ENCODE measurements at regions not wholly inside any gene's neighbourhood (a gene's known extent, or its start where the extent isn't known, plus 50 kb on each side); places are given as distances from the start of the nearest gene placed in this dataset.

DNA sequence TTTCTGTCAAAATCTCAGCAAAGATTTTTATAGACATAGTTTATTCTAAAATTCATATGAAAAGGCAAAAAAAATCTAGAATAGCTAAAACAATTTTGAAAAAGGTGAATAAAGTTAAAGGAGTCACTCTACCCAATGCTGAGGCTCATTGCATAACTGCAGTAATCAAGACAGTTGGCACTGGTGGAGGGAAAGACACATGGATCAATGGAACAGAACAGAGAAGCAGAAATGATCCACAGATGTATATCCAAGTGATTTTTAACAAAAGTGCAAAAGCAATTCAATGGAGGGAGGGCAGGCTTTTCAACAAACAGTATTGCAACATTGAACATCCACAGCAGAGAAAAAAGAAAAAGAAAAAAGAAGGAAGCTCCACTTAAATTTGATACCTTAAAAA lies 162.8 kb downstream of the RBM43 start:
- in situ Hi-C loops (cut with HindIII; ENCODE audit: low pct_unique_long_range_greater_than_20kb, low sequenced_read_pairs) = no loop called here
- DNase-seq (ENCODE audit: low read depth) = no peak

DNA sequence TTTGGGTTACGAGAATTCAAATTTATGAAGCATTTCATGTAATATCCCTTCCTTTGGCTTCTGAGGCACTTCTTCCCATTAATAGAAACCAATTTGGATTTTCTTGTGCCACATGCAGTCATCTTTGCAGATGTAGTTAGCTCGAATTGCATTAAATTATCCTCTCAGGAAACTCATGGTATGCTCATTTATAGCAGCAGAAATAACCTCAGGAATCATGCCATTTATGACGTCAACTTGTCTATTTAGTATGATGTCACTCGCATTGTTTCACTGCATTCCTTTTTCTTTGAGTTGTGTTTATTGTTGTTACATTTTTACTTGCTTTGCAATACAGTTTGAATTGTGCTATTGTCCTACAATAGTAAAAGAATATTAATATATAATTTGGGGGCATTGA lies 163.8 kb downstream of the RBM43 start:
- in situ Hi-C loops (cut with HindIII; ENCODE audit: low pct_unique_long_range_greater_than_20kb, low sequenced_read_pairs) = no loop called here
- DNase-seq (ENCODE audit: low read depth) = no peak

DNA sequence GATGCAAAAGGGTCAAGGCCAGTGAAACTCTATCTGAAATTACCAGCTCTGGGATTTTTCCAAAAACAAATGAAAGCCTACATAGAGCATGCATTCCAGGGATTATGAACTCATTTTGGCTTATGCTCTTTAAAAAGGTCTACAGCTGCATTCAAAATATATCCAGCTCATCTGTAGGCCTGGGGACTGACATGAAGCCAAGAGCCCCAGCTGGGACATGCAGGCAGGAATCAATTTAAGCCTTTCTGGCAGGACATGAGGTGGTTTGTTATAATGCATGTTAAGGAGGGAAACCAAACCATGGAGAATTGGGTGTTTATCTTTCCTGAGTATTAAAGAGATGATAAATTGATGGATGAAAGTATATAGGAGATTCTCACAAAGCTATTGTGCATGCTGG lies 164.5 kb downstream of the RBM43 start:
- no peak for DNase-seq (ENCODE audit: low read depth)
- in situ Hi-C loops (cut with HindIII; ENCODE audit: low pct_unique_long_range_greater_than_20kb, low sequenced_read_pairs) = no loop called here

DNA sequence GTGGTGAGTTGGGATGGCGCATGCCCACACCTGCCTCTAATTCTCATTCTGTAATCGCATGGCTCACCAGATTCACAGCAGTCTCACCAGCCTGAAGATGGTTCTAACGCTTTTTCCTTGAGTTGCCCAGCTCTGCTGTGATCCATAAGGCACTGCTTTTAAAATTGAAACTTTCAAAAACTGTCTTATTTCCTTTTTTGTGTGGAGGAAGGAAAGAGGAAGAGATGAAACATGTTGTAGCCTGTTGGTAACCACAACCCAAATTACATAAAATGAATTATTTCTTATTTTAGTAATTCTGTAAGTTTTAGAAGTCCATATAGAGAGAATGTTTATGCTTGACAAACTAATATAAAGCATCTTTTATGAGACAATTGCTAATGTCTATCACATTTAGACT lies 165.4 kb downstream of the RBM43 start:
- in situ Hi-C loops (cut with HindIII; ENCODE audit: low pct_unique_long_range_greater_than_20kb, low sequenced_read_pairs) = no loop called here
- no peak for DNase-seq (ENCODE audit: low read depth)

DNA sequence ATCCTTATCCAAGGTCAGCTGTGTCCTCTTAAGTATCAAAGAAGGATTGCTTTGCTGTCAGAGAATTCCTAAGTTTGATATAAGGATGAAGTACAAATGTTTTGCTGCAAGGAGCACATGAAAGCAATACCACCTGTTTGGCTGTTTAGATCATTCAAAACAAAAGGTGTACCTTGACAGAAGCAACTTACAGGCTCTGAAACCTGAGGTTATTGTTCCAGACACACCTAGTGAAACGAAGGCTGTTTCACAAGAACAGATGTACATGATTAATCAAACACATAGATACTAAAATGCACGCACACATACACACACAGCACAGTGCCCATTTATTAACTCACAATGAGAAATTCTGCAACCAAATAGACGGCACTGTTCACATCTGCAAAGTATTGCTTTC lies 166.2 kb downstream of the RBM43 start:
- DNase-seq (ENCODE audit: low read depth) = no peak
- in situ Hi-C loops (cut with HindIII; ENCODE audit: low pct_unique_long_range_greater_than_20kb, low sequenced_read_pairs) = no loop called here

DNA sequence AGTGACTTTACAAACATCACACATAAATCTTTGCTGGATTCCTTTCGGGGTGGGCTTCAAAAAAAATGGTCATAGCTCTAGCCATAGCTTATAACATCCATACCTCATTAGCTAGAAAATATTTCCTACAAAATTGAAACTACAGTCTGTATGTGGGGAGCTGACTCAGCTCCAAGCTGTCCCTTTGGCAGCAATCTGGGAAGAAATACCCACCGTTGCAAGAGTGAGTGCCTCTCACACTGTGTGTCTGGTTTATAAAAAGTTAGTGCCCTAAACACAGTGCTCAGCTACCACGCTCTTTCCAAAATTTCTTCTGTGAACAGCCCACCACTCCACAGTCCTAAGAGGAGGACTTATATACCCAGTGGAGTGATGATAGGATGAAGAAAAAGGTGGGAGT lies 170.1 kb downstream of the RBM43 start:
- no peak for DNase-seq (ENCODE audit: low read depth)
- in situ Hi-C loops (cut with HindIII; ENCODE audit: low pct_unique_long_range_greater_than_20kb, low sequenced_read_pairs) = no loop called here

DNA sequence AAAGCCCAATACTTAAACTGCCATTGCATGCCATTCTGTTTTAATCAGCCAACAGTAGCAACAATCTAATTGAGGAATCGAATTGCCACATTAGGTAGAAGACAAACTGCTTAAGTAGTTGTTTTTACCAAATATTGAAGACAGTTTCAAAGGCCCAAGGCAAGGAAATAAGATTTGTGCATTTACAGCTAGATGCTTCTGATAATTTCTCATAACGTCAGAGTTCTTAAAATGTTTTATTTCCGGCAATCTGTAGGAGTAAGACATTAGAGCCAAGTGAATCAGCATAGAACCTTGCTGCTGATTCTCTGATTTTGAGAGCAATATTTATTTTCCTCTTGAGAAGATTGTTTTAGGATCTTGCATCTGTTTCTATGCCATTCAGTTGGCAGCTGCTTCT lies 174.3 kb downstream of the RBM43 start:
- no peak for DNase-seq (ENCODE audit: low read depth)
- in situ Hi-C loops (cut with HindIII; ENCODE audit: low pct_unique_long_range_greater_than_20kb, low sequenced_read_pairs) = no loop called here

DNA sequence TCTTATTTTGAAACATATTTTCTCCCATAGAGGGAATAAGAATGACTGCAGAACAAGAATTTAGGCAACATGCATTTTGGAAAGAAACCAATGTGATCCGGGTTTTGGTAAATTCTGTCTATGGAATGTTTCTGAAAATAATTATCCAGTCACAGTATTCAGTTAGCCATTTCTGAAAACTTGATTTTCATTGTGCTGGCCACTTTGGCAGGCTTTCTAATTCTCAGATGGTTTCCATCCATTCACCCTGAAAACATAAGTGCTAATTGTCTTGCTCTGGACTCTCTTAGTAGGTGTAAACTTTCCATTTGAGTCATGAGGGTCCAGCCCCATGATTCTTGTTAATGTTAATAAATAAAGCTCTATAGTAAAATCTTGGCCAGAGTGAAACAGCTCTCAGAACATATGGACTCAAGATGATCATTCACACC lies 176.5 kb downstream of the RBM43 start:
- in situ Hi-C loops (cut with HindIII; ENCODE audit: low pct_unique_long_range_greater_than_20kb, low sequenced_read_pairs) = no loop called here
- no peak for DNase-seq (ENCODE audit: low read depth)

DNA sequence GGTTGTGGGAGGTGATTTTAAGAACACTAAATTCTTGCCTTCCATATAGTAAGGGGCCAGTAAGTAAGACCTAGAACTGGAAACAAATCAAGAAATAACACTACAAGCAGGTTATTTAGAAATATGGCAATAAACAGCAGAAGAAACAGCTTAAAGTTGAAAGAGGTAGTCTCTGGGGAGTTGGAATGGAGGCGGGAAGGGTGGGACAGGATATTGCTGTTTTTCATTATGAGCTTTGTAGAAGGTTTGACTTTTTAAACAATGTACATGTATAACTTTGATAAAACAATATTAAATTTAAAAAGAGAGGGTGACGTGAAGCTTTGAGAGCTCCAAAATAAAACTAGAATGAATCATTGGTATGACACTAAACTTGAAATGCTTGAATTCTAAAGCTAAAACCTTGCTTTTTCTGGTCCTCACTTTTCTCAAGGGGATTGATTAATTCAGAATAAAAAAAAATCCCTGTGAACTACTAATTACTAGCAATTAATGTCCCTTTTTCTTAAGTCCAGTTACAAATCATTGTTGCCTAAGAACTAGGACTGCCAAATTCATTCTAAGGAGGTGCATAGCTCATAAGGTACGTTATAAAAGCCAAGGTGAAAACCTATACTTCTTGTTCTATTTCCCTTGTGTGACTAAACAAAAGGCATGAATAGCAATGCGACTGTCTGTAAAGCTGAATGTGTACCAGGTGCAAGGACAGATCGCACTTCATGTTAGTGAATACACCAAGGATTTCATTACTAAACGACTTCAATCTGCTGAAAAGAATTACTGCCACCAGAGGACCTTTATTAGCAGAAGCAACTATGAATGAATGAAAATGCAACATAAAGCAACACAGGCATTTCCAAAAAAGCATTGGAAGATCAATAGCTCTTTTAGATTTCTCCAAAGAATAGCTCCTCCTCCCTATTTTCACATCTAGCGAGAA lies 177.5 kb downstream of the RBM43 start:
- in situ Hi-C loops (cut with HindIII; ENCODE audit: low pct_unique_long_range_greater_than_20kb, low sequenced_read_pairs) = no loop called here

DNA sequence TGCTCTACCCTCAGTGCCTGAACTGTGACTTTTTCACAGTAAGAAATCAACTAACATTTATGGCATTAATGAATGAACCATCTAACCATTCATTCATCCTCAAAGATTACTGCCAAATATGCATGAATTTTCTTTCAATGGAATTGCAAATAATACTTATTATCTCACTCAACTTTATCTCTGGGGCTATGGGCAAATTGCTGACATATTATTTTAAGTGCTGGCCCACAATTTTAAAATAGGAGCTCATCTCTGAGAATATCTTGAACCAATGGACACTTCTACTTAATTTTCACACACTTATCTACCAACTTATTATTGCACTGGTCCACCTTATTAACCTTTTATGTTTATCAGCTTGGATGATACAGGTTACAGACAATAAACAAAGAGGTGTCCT lies 182.8 kb downstream of the RBM43 start:
- in situ Hi-C loops (cut with HindIII; ENCODE audit: low pct_unique_long_range_greater_than_20kb, low sequenced_read_pairs) = no loop called here
- no peak for DNase-seq (ENCODE audit: low read depth)

More for the DNA sequence above, 177.5 kb downstream of the RBM43 start:
- no peak for DNase-seq (ENCODE audit: low read depth)

DNA sequence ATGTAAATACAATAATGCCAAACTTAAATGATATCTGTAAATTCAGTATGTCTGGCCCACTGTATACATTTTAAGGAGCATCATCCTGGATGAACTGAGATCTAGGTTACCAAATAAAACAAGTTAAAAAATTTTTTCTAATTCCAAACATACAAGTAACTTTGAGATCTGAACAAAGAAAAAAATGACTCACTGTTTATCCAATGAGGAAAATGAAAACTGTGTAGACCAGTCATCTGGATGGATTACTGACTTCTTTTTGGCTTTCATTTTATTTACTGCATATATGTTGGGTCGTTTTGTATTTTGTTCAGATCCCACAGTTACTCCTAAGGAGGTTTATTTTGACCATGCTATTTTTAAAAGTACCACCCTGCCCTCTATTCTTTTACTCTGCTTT lies 189.8 kb downstream of the RBM43 start:
- DNase-seq (ENCODE audit: low read depth) = no peak
- in situ Hi-C loops (cut with HindIII; ENCODE audit: low pct_unique_long_range_greater_than_20kb, low sequenced_read_pairs) = no loop called here

DNA sequence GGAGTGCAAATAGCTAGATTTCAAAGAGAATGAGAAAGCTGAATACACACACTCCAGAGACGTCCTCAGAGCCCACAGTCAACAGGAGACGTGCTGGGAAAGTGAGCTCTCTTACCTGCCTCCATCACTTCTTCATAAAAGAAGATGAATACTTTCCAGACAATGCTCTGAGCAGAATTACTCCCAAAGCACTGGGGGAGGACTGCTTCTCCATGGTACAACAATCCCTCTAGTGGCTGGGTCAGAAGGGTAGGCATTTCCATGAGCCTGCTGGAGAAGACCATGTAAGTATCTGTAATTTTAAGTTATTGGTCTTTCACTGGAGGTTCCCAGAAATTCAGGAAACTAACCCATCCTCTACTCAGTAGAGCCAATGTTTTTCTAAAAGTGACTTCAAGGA lies 190.3 kb downstream of the RBM43 start:
- in situ Hi-C loops (cut with HindIII; ENCODE audit: low pct_unique_long_range_greater_than_20kb, low sequenced_read_pairs) = no loop called here

DNA sequence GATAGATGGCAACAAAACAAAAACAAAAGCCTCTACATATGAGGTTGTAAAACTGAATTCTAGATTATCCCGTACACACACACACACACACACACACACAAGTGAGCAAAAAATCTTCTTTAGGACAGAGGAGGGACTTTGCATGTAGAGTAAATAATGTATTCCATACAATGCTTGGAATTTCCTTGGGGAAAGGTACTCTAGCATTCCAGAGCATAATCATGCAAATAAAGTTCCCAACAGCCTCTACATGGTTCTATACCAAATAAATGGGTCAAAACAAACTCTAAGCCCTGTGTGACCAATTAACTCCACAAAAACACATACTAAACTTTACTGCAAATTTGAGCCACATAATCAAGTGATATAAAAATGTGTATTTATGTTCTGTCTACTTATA lies 191.4 kb downstream of the RBM43 start:
- DNase-seq (ENCODE audit: low read depth) = no peak
- in situ Hi-C loops (cut with HindIII; ENCODE audit: low pct_unique_long_range_greater_than_20kb, low sequenced_read_pairs) = no loop called here

More for the DNA sequence above, 190.3 kb downstream of the RBM43 start:
- DNase-seq (ENCODE audit: low read depth) = no peak

DNA sequence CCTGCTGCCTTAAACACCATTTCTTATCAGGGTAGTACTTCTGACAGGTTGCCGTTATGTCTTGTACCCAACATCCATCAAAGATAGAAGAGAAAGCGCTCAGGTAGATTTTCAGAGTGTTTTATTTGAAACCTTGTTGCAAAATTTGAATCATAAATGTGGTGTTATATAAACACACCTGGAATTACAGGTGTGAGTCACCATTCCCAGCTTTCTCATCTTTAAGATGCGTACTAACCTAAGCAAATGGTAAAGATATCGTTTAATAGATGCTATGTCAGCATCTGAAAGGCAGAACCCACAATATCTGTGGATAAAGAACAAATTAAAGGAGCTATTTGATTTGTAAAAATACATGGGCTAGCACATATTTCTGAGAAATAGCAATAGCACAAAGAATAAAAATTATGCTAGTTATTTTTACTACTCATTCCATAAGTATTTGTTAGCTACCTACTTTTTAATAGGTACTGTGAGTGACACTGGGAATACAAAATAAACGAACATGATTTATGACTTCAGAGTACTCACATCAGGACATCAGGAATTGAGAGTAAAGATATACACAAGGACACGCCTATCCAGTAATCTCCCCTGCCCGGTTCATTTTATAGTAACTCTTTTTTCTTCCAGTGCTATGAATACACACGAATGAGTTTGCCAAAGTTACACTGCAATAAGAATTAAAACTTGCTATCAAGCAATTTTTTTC lies 193.8 kb downstream of the RBM43 start:
- no peak for DNase-seq (ENCODE audit: low read depth)
- in situ Hi-C loops (cut with HindIII; ENCODE audit: low pct_unique_long_range_greater_than_20kb, low sequenced_read_pairs) = no loop called here

DNA sequence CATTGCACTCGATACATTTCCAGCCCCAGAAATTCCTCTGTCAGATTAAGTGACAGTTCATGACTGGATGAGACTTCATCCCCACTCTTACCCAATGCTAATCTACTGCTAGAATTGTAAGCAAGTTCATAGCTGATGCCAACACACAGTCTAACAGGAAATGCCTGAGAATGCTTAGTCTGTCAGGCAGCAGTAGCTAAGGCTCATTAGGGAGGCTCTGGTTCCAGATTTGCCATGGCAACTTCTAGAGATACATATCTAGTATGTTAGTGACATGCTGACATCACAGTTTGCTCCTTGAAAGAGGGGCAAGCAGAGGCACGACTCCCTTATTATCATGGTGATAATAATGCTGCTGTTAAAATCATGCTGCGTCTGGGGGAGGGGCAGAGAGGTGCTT lies 198.4 kb downstream of the RBM43 start:
- in situ Hi-C loops (cut with HindIII; ENCODE audit: low pct_unique_long_range_greater_than_20kb, low sequenced_read_pairs) = no loop called here
- no peak for DNase-seq (ENCODE audit: low read depth)

DNA sequence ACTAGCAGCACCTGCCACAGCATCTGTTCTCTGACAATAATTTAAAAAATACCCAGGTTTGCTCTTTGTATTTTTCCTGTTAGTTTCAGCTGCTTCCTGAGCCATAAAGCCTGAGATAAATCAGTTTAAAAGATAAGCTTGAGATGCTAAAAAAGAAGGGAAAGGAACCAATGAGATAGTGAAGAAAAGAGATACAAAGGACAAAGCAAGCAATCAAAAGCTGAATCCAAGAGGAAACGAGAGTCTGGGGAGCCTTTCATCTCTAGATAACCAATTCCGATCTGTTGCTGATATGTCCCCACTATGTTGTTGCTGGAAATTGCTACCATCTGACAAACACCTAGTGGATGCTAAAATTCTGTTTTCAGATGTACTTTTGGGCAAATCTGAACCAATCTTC lies 201.4 kb downstream of the RBM43 start:
- no peak for DNase-seq (ENCODE audit: low read depth)
- in situ Hi-C loops (cut with HindIII; ENCODE audit: low pct_unique_long_range_greater_than_20kb, low sequenced_read_pairs) = no loop called here

DNA sequence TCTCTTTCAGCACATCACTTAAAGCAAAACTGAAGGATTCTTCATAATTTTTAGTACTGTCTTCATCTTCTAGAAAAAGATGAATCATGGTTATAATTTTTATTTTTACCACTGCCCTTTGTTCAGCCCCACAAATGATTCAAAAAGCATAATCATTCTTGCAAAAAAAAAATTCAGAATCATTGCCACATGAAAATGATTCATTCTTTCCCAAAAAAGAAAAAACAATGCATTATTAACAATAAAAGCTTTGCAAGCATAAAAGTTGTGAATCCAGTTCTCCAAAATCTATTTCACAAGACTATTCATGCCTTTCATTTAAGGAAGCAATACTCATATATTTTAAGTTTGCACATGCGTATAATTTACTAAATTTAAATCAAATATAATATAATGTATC lies 204.8 kb downstream of the RBM43 start:
- no peak for DNase-seq (ENCODE audit: low read depth)
- in situ Hi-C loops (cut with HindIII; ENCODE audit: low pct_unique_long_range_greater_than_20kb, low sequenced_read_pairs) = no loop called here

DNA sequence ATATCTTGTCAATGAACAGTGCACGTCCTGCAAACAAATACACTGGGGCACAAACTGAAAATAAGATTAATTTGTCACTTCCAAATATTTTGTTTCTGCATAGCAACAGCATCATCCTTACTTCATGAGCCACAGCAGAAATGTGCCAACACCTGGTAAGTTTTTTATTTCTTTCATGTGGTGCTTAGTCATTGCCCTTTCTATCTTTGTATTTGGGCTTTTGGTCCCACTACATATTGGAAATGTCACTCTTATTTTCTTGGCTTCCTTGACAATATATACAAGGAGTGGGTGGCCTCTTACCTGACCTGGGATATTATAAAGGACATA lies 208.0 kb downstream of the RBM43 start:
- no peak for DNase-seq (ENCODE audit: low read depth)
- in situ Hi-C loops (cut with HindIII; ENCODE audit: low pct_unique_long_range_greater_than_20kb, low sequenced_read_pairs) = no loop called here

DNA sequence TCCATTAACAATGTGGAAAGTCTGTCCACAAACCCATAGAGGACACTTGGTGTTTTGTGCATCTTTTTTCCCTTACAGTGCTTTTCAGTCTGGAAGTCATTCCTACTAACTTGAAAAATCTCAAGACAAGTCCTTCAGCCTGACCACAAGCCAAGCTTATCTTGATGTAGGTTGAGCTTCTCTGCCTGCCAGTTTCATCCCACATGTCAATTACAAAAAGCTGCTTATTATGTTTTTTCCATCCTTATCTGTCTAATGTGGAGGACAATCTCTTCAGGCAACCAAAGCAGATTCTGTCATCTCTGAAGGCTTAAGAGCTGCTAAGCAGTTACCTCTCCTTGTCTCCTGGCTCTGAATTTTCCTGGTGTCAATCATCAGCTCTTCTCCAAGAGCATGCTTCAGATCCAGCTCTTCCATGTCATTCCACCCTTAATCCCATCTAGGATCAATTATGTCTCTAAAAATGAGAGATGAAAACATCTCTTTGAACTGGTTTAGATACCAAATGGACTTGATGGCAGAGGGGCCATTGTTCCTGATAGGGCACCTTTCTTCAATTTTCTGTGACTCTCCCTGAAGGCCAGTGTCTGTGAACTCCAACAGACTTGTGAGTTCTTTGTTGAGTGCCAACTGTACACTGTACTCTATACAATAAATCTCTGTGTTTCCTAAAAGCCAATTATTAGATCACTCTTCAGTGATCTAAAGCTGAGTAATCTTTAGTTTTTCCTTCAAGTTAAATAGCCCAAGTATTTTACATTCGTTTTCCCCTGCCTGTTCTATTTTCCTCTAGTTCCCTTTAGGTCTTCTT lies 208.6 kb downstream of the RBM43 start:
- no peak for DNase-seq (ENCODE audit: low read depth)
- in situ Hi-C loops (cut with HindIII; ENCODE audit: low pct_unique_long_range_greater_than_20kb, low sequenced_read_pairs) = no loop called here
